Endothelial cell of umbilical vein (primary cell): ENCODE measurements at regions not wholly inside any gene's neighbourhood (a gene's known extent, or its start where the extent isn't known, plus 50 kb on each side); places are given as distances from the start of the nearest gene placed in this dataset.

Experiments
- CTCF ChIP-seq, 2 donors: IDR thresholded peaks; 1 replicate in 1 of 2; 2 replicates in 1 of 2; pipeline ENCODE4 v1.5.1; 2011; ENCODE audit warnings: low read length in 2 of 2, mild to moderate bottlenecking in 2 of 2, moderate library complexity in 2 of 2, control low read depth in 1 of 2, inconsistent platforms in 1 of 2, low read depth in 1 of 2; ENCODE audit not compliant: insufficient read depth in 1 of 2; ENCODE audit errors: extremely low read depth in 1 of 2
- EZH2 ChIP-seq: IDR thresholded peaks from 2 replicates; pipeline ENCODE4 v1.6.1; 2012; ENCODE audit warnings: borderline replicate concordance, low read depth, mild to moderate bottlenecking, moderate library complexity, low read length, inconsistent platforms; ENCODE audit not compliant: severe bottlenecking
- JUN ChIP-seq: IDR thresholded peaks from 2 replicates; pipeline ENCODE4 v1.6.1; 2011; ENCODE audit warnings: borderline replicate concordance, low read depth; ENCODE audit not compliant: insufficient read length, insufficient read depth
- MAX ChIP-seq: IDR thresholded peaks from 2 replicates; pipeline ENCODE4 v1.6.1; 2011; ENCODE audit not compliant: insufficient read depth, insufficient read length
- POLR2A ChIP-seq: IDR thresholded peaks from 2 replicates; pipeline ENCODE4 v1.6.1; 2012; ENCODE audit warnings: low read depth, mild to moderate bottlenecking, control low read depth, low read length
- POLR2AphosphoS5 ChIP-seq: IDR thresholded peaks from 2 replicates; pipeline ENCODE4 v1.6.1; 2012; ENCODE audit warnings: low read depth, mild to moderate bottlenecking, control low read depth, low read length, moderate library complexity; ENCODE audit not compliant: insufficient read depth

- TF ChIP-seq CTCF (IDR thresholded peaks at IDR 0.05; ENCODE audit: extremely low read depth in 1 of 2, insufficient read depth in 1 of 2, low read depth in 1 of 2, low read length in 2 of 2) (no peak), EZH2 (no peak), JUN (no peak), POLR2AphosphoS5 (no peak), POLR2A (no peak), MAX (no peak)
These were observed 109.0 kb upstream of the PLXNA4 start for GRCh38 chr7:132685277-132685676.
